AG09309 (cell line): ENCODE measurements at regions not wholly inside any gene's neighbourhood (a gene's known extent, or its start where the extent isn't known, plus 50 kb on each side); places are given as distances from the start of the nearest gene placed in this dataset.

Experiments
- DNase-seq: peaks from one replicate; pipeline ENCODE4 v3.0.0-alpha.2; 2010; ENCODE audit warnings: low read depth
- H3K4me3 ChIP-seq: 2 replicates; pipeline ENCODE4 v1.5.1; 2011; ENCODE audit warnings: mild to moderate bottlenecking, low read depth, low read length, moderate library complexity; ENCODE audit not compliant: control insufficient read depth
- CTCF ChIP-seq: IDR thresholded peaks from 2 replicates; pipeline ENCODE4 v1.5.1; 2011; ENCODE audit warnings: mild to moderate bottlenecking, low read depth, low read length, inconsistent platforms; ENCODE audit not compliant: insufficient read depth, control insufficient read depth; ENCODE audit errors: missing control alignments

GRCh38 chr2:6574121-6574520 lies 291.6 kb downstream of the CMPK2 start:
- DNase-seq: no peak
- TF ChIP-seq CTCF: no peak

GRCh38 chr2:6576302-6576701 lies 289.4 kb downstream of the CMPK2 start:
- TF ChIP-seq CTCF: no peak
- DNase-seq: no peak
- H3K4me3 ChIP-seq: no peak overlapping the region

More at GRCh38 chr2:6574121-6574520, 291.6 kb downstream of the CMPK2 start:
- H3K4me3 ChIP-seq: no peak overlapping the region

- TF ChIP-seq CTCF: no peak
- no peak for DNase-seq
- H3K4me3 ChIP-seq: no peak overlapping the region
These were observed 287.7 kb downstream of the CMPK2 start for GRCh38 chr2:6577960-6578359.

- DNase-seq: no peak
- no peak for TF ChIP-seq CTCF
- no peak overlapping the region for H3K4me3 ChIP-seq
These were observed 287.3 kb downstream of the CMPK2 start for GRCh38 chr2:6578416-6578815.

GRCh38 chr2:6579281-6579680 lies 286.4 kb downstream of the CMPK2 start:
- DNase-seq: no peak
- no peak for TF ChIP-seq CTCF
- no peak overlapping the region for H3K4me3 ChIP-seq

GRCh38 chr2:6580982-6581381 lies 284.7 kb downstream of the CMPK2 start:
- DNase-seq: peak; percentile 11
- H3K4me3 ChIP-seq: no peak overlapping the region
- no peak for TF ChIP-seq CTCF

- H3K4me3 ChIP-seq: no peak overlapping the region
- no peak for DNase-seq
- TF ChIP-seq CTCF: no peak
These were observed 276.6 kb downstream of the CMPK2 start for GRCh38 chr2:6589150-6589549.
